ENCODE measurements at regions not wholly inside any gene's neighbourhood (a gene's known extent, or its start where the extent isn't known, plus 50 kb on each side); places are given as distances from the start of the nearest gene placed in this dataset.

DNA sequence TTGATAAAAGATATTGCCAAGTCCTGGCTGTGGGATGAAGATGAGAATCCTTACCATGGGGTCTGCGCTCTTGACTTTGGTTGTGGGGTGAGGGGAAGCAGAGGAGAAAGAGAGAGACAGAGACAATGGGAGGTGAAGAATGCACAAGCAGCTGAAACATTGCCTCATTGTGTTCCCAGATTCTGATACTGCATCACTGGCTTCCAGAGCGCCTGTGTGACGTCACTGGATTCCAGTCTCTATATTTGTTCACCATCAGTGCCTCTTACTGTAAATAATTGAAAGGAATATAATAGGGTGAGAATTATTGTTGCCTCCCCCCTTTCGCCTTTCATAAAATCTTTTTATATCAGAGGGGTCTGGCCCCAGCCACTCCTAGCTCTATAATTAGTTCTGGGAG lies 188.9 kb upstream of the NTF3 start:
- no peak for DNase-seq (ENCODE audit: low read depth)
- H3K4me3 ChIP-seq (ENCODE audit: low read depth, low read length) = no peak overlapping the region

DNA sequence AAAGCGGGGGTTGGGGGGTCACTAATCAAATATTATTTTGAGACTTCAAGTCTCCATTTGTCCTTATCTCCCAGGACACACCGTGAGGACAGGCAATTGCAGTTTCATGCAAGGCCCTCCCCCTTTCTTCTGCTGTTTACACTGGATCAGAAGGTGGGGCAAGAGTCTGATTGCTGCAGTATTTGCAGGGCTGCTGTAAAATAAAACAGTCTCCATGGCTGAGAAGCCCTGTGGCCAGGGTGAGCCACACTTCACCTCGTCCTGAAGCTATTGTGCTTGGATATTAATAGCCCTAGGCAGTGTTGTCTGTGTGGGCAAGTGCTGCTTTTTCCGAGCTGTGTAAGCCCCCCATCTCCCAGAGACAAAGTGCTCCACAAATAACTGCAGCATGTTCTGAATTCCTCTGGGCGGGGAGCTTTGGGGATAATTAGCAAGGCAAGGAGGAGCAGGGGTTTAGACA lies 187.4 kb upstream of the NTF3 start:
- TF ChIP-seq, protein P1, sequence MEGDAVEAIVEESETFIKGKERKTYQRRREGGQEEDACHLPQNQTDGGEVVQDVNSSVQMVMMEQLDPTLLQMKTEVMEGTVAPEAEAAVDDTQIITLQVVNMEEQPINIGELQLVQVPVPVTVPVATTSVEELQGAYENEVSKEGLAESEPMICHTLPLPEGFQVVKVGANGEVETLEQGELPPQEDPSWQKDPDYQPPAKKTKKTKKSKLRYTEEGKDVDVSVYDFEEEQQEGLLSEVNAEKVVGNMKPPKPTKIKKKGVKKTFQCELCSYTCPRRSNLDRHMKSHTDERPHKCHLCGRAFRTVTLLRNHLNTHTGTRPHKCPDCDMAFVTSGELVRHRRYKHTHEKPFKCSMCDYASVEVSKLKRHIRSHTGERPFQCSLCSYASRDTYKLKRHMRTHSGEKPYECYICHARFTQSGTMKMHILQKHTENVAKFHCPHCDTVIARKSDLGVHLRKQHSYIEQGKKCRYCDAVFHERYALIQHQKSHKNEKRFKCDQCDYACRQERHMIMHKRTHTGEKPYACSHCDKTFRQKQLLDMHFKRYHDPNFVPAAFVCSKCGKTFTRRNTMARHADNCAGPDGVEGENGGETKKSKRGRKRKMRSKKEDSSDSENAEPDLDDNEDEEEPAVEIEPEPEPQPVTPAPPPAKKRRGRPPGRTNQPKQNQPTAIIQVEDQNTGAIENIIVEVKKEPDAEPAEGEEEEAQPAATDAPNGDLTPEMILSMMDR (IDR thresholded peaks at IDR 0.05; ENCODE audit: insufficient read depth, low read depth, low read length) = no peak
- DNase-seq (ENCODE audit: low read depth) = no peak
- no peak overlapping the region for H3K4me3 ChIP-seq (ENCODE audit: low read depth, low read length)

More for the DNA sequence above, 188.9 kb upstream of the NTF3 start:
- TF ChIP-seq, protein P1 (IDR thresholded peaks at IDR 0.05; ENCODE audit: insufficient read depth, low read depth, low read length) = no peak

DNA sequence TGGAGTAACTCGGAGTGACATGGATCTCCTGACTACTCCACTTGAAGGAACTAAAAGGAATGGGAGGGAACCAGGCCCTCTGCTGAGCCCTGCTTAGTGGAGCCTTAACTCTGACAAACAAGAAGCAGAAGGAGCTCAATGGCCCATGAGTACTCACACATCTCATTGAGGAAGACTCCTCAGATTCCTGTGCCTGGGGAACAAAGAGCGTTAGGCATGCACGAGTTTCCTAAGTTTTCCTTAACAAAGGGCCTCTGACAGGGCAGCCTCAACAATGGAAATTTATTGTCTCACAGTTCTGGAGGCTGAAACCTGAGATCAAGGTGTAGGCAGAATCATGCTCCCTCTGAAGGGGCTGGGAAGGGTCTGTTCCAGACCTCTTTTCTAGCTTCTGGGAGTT lies 185.7 kb upstream of the NTF3 start:
- TF ChIP-seq, protein P1 (IDR thresholded peaks at IDR 0.05; ENCODE audit: insufficient read depth, low read depth, low read length) = no peak
- no peak overlapping the region for H3K4me3 ChIP-seq (ENCODE audit: low read depth, low read length)

DNA sequence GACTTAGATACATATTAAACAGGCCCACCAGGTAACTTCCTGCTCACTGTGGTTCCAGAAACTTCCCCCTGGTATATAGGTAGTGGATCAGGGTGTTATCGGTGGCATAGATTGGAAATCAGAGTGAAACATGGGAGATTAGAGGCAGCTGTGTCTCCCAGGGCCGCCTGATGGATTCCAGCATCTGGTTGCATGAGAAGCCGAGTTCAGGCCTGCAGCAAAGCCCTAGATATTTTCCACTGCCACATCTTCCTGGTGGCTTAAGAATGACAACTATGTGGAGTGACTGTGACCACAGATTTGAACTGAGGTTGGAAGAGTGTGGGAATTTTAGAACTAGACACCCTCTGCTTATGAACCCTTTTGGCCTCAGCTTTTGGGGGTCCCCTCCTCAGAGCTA lies 184.8 kb upstream of the NTF3 start:
- TF ChIP-seq, protein P1 (IDR thresholded peaks at IDR 0.05; ENCODE audit: insufficient read depth, low read depth, low read length) = no peak
- no peak for DNase-seq (ENCODE audit: low read depth)
- H3K4me3 ChIP-seq (ENCODE audit: low read depth, low read length) = no peak overlapping the region

More for the DNA sequence above, 185.7 kb upstream of the NTF3 start:
- DNase-seq (ENCODE audit: low read depth) = no peak

DNA sequence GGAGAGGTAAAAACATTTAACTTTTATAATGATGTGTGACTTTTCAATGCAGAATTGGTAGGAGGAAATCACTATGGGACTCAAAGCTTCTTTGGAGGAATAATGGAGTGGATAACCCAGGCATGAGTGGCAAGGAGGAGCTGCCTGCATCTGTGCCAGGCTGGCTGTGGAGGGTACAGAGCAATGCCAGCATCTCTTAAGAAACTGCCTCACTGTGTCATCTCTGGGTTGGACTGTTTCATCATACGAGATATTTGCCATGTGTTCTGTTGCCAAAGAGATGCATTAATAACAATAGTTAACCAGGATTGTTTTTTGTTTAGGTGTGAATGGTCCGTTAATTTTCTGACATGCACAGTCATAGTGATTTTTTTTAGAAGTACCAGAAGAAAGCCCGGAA lies 183.7 kb upstream of the NTF3 start:
- H3K4me3 ChIP-seq (ENCODE audit: low read depth, low read length) = no peak overlapping the region
- TF ChIP-seq, protein P1 (IDR thresholded peaks at IDR 0.05; ENCODE audit: insufficient read depth, low read depth, low read length) = no peak
- DNase-seq (ENCODE audit: low read depth) = no peak

DNA sequence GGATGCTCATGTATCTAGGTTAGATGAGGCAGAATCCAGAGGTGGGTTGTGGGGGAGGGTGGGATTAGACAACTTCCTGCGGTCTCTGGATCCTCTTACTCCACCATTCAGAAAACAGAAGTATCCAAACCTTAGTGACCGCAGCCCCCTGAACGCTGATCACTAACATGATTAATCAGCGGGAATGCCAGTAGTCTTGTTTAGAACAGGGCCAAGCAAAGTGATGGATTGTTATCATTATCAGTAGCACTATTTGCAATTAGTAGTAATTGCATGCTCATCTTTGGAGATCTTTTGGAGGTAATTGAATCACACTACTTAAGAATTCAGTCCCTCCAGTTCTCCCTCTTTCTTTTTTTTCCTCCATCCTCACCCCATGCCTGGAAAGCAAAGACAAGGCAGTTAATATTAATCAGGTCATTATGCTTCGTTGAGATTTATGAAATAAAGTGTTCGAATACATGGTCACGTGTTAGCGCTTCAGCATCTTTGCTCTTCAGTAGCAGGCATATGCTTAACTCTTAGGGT lies 182.8 kb upstream of the NTF3 start:
- DNase-seq (ENCODE audit: low read depth) = no peak
- TF ChIP-seq, protein P1 (IDR thresholded peaks at IDR 0.05; ENCODE audit: insufficient read depth, low read depth, low read length) = no peak
- H3K4me3 ChIP-seq (ENCODE audit: low read depth, low read length) = no peak overlapping the region

DNA sequence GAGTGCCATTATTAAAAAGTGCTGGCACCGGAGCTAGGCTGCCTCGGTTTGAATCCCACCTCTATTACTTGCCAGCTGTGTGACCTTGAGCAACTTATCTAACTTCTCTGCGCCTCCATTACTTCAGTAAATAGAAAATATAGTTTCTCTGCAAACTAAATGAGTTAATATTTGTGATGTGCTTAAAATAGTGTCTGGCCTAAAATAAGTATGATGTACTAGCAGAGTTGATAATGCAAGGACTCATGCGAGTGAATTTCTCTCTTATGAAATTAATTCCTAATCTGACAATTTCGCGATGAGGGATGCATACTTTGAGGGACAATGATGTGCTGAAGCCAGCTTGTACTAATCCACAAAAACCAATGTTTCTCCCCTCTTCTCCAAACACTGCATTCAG lies 180.8 kb upstream of the NTF3 start:
- DNase-seq (ENCODE audit: low read depth) = no peak
- TF ChIP-seq, protein P1 (IDR thresholded peaks at IDR 0.05; ENCODE audit: insufficient read depth, low read depth, low read length) = no peak
- no peak overlapping the region for H3K4me3 ChIP-seq (ENCODE audit: low read depth, low read length)
